Natural killer cell (primary cell): ENCODE measurements at regions not wholly inside any gene's neighbourhood (a gene's known extent, or its start where the extent isn't known, plus 50 kb on each side); places are given as distances from the start of the nearest gene placed in this dataset.

ENCODE experiments used
- ATAC-seq, 3 donors: fragments of 150-1000 bp in 2 of 3; fragments of 200-7000 bp in 1 of 3; cut with Tn5 transposase; 1 replicate in 1 of 3; 2 replicates in 2 of 3; pipeline ENCODE4 v1.10.0; 2021; ENCODE audit warnings: mild to moderate bottlenecking in 2 of 3, moderate library complexity in 2 of 3
- DNase-seq, 2 donors: peaks; one replicate each; pipeline versions ENCODE4 v3.0.0 to v3.0.0-alpha.2; 2013 to 2021; ENCODE audit warnings: mixed read lengths in 1 of 2
- H3K27ac ChIP-seq: one replicate; pipeline ENCODE4 v1.5.1; 2013; ENCODE audit warnings: mild to moderate bottlenecking, low read length
- H3K27me3 ChIP-seq: one replicate; pipeline ENCODE4 v1.6.1; 2013; ENCODE audit warnings: low read length; ENCODE audit not compliant: control insufficient read depth, insufficient read depth
- H3K36me3 ChIP-seq: one replicate; pipeline ENCODE4 v1.6.1; 2013; ENCODE audit warnings: low read length; ENCODE audit not compliant: control insufficient read depth, insufficient read depth
- H3K4me1 ChIP-seq: one replicate; pipeline ENCODE4 v1.6.1; 2013; ENCODE audit warnings: low read length; ENCODE audit not compliant: control insufficient read depth, insufficient read depth
- H3K4me3 ChIP-seq: one replicate; pipeline ENCODE4 v1.5.1; 2013; ENCODE audit warnings: low read length
- H3K9me3 ChIP-seq: one replicate; pipeline ENCODE4 v1.6.1; 2013; ENCODE audit warnings: low read length; ENCODE audit not compliant: control insufficient read depth, insufficient read depth
- H3K27ac Mint-ChIP-seq, 2 donors: one replicate each; pipeline ENCODE4 v1.8.0; 2022; ENCODE audit warnings: mild to moderate bottlenecking in 2 of 2, mixed read lengths in 2 of 2, moderate library complexity in 1 of 2
- H3K27me3 Mint-ChIP-seq, 2 donors: one replicate each; pipeline ENCODE4 v1.8.0; 2022; ENCODE audit warnings: low read depth in 2 of 2, mixed read lengths in 2 of 2
- H3K36me3 Mint-ChIP-seq: one replicate; pipeline ENCODE4 v1.8.0; 2022; ENCODE audit warnings: mixed read lengths
- H3K4me1 Mint-ChIP-seq, 2 donors: one replicate each; pipeline ENCODE4 v1.8.0; 2022; ENCODE audit warnings: mixed read lengths in 2 of 2
- H3K4me3 Mint-ChIP-seq: one replicate; pipeline ENCODE4 v1.8.0; 2022; ENCODE audit warnings: mild to moderate bottlenecking, moderate library complexity, mixed read lengths
- H3K9me3 Mint-ChIP-seq, 2 donors: one replicate each; pipeline ENCODE4 v1.8.0; 2022; ENCODE audit warnings: mixed read lengths in 2 of 2
- CTCF ChIP-seq: fragments of 200-600 bp; IDR thresholded peaks from one replicate; pipeline ENCODE4 v1.8.0; 2022; ENCODE audit warnings: antibody characterized with exemption
- WGBS: methylation state at CpG from one replicate; pipeline ENCODE4 v1.1.7; 2013; ENCODE audit warnings: missing lambda C conversion rate; ENCODE audit not compliant: insufficient coverage; 5-methylcytosine and 5-hydroxymethylcytosine counted together
- intact Hi-C: fragments of 100-400 bp; cut with micrococcal nuclease; formaldehyde crosslinking; loops from one replicate; pipeline ENCODE4 v1.14.2; 2022

GRCh38 chr12:78636231-78636855 lies 228.2 kb upstream of the SYT1 start:
- Mint-ChIP-seq H3K4me3 (no peak overlapping the region), H3K27ac (no peak overlapping the region), H3K9me3 (peaks cover 2% of the 10 kb centered on the region in 2 donors), H3K4me1 (no peaks in the 10 kb centered on the region), H3K36me3 (no peaks in the 10 kb centered on the region), H3K27me3 (no peaks in the 10 kb centered on the region)
- DNase-seq (no peak), ATAC-seq (no peak)
- Histone ChIP-seq H3K9me3 (no peaks in the 10 kb centered on the region), H3K4me3 (no peak overlapping the region), H3K36me3 (no peaks in the 10 kb centered on the region), H3K4me1 (no peaks in the 10 kb centered on the region), H3K27ac (no peak overlapping the region), H3K27me3 (no peaks in the 10 kb centered on the region)
- no peak for TF ChIP-seq CTCF
- 42% methylated on average over 3 of the region's 4 CpGs for WGBS
- intact Hi-C loops: no loop called here

- Histone ChIP-seq H3K9me3 (no peaks in the 10 kb centered on the region), H3K36me3 (no peaks in the 10 kb centered on the region), H3K27me3 (no peaks in the 10 kb centered on the region), H3K4me1 (no peaks in the 10 kb centered on the region), H3K27ac (no peak overlapping the region), H3K4me3 (no peak overlapping the region)
- DNase-seq: no peak
- H3K27me3 Mint-ChIP-seq: no peaks in the 10 kb centered on the region
- intact Hi-C loops: no loop called here
- ATAC-seq: no peak
- peaks cover 5% of the 10 kb centered on the region in 2 donors for H3K9me3 Mint-ChIP-seq
- WGBS: no CpG with 5 or more reads among the region's 1 CpG
- TF ChIP-seq CTCF: no peak
- H3K27ac Mint-ChIP-seq: no peak overlapping the region
- H3K36me3 Mint-ChIP-seq: no peaks in the 10 kb centered on the region
- H3K4me1 Mint-ChIP-seq: no peaks in the 10 kb centered on the region
- no peak overlapping the region for H3K4me3 Mint-ChIP-seq
Measured at GRCh38 chr12:78641837-78642423, 222.6 kb upstream of the SYT1 start.

GRCh38 chr12:78645956-78646355 lies 218.6 kb upstream of the SYT1 start:
- TF ChIP-seq CTCF: no peak
- Mint-ChIP-seq H3K27ac (no peak overlapping the region), H3K4me1 (no peaks in the 10 kb centered on the region), H3K9me3 (peaks cover 7 to 9% of the 10 kb centered on the region in 2 donors), H3K4me3 (no peak overlapping the region), H3K36me3 (no peaks in the 10 kb centered on the region), H3K27me3 (no peaks in the 10 kb centered on the region)
- 73% methylated on average over 2 of the region's 2 CpGs for WGBS
- peaks cover 6% of the 10 kb centered on the region for H3K9me3 ChIP-seq
- no peak for DNase-seq
- intact Hi-C loops: no loop called here
- H3K36me3 ChIP-seq: no peaks in the 10 kb centered on the region
- H3K27me3 ChIP-seq: no peaks in the 10 kb centered on the region
- H3K4me3 ChIP-seq: no peak overlapping the region
- ATAC-seq: no peak
- no peak overlapping the region for H3K27ac ChIP-seq
- H3K4me1 ChIP-seq: no peaks in the 10 kb centered on the region

GRCh38 chr12:78651755-78652154 lies 212.8 kb upstream of the SYT1 start:
- Mint-ChIP-seq H3K4me1 (no peaks in the 10 kb centered on the region), H3K36me3 (no peaks in the 10 kb centered on the region), H3K27me3 (no peaks in the 10 kb centered on the region), H3K4me3 (no peak overlapping the region), H3K27ac (no peak overlapping the region), H3K9me3 (peaks cover 10% of the 10 kb centered on the region in 2 donors)
- TF ChIP-seq CTCF: no peak
- Histone ChIP-seq H3K36me3 (no peaks in the 10 kb centered on the region), H3K4me3 (no peak overlapping the region), H3K4me1 (no peaks in the 10 kb centered on the region), H3K27me3 (no peaks in the 10 kb centered on the region), H3K9me3 (peaks cover 9% of the 10 kb centered on the region), H3K27ac (no peak overlapping the region)
- intact Hi-C loops: no loop called here
- DNase-seq: no peak
- no peak for ATAC-seq
